OCI-LY1 (cell line): ENCODE measurements at regions not wholly inside any gene's neighbourhood (a gene's known extent, or its start where the extent isn't known, plus 50 kb on each side); places are given as distances from the start of the nearest gene placed in this dataset.
A peak's percentile ranks its signal among the peaks of the same experiment; 100 is the strongest.

Experiments
- H2AFZ ChIP-seq: fragments of 200-600 bp; sonication (generic), shearing (Covaris generic); 2 replicates; pipeline ENCODE4 v1.6.0; 2014; ENCODE audit warnings: antibody characterized with exemption, mild to moderate bottlenecking, low read length
- H3F3A ChIP-seq: fragments of 200-600 bp; sonication (generic), shearing (Covaris generic); 2 replicates; pipeline ENCODE4 v1.6.0; 2014; ENCODE audit warnings: mild to moderate bottlenecking, antibody characterized with exemption, low read length, moderate library complexity; ENCODE audit not compliant: insufficient read depth
- H3K27ac ChIP-seq: fragments of 200-600 bp; sonication (generic); 2 replicates; pipeline ENCODE4 v1.5.1; 2014; ENCODE audit warnings: low read length, mixed run types, mild to moderate bottlenecking, low read depth; ENCODE audit not compliant: poor library complexity, severe bottlenecking
- H3K27me3 ChIP-seq: fragments of 200-600 bp; sonication (generic); 2 replicates; pipeline ENCODE4 v1.6.0; 2014; ENCODE audit warnings: antibody characterized with exemption, mild to moderate bottlenecking, low read length, moderate library complexity; ENCODE audit not compliant: insufficient read depth
- H3K36me3 ChIP-seq: fragments of 200-600 bp; sonication (generic); 2 replicates; pipeline ENCODE4 v1.6.1; 2014; ENCODE audit warnings: mild to moderate bottlenecking, antibody characterized with exemption, low read length, moderate library complexity, mixed read lengths; ENCODE audit not compliant: insufficient read depth
- H3K4me1 ChIP-seq: fragments of 200-600 bp; sonication (generic); 2 replicates; pipeline ENCODE4 v1.5.1; 2014; ENCODE audit warnings: mild to moderate bottlenecking, low read length, moderate library complexity; ENCODE audit not compliant: insufficient read depth, severe bottlenecking
- H3K4me2 ChIP-seq: fragments of 200-600 bp; sonication (generic), shearing (Covaris generic); 2 replicates; pipeline ENCODE4 v1.6.1; 2014; ENCODE audit warnings: low read length
- H3K4me3 ChIP-seq: fragments of 200-600 bp; sonication (generic); 2 replicates; pipeline ENCODE4 v1.5.1; 2014; ENCODE audit warnings: low read length, low read depth, mild to moderate bottlenecking, mixed read lengths; ENCODE audit not compliant: poor library complexity, severe bottlenecking
- H3K79me2 ChIP-seq: fragments of 200-600 bp; shearing (Covaris generic); 2 replicates; pipeline ENCODE4 v1.6.1; 2016; ENCODE audit warnings: mixed run types, low read length, mixed read lengths; ENCODE audit not compliant: insufficient read depth
- H3K9ac ChIP-seq: fragments of 200-600 bp; sonication (generic), shearing (Covaris generic); 2 replicates; pipeline ENCODE4 v1.6.1; 2014; ENCODE audit warnings: mild to moderate bottlenecking, low read length, mixed read lengths
- H3K9me2 ChIP-seq: fragments of 200-600 bp; sonication (generic), shearing (Covaris generic); 2 replicates; pipeline ENCODE4 v1.6.1; 2014; ENCODE audit warnings: low read depth, mild to moderate bottlenecking, low read length, mixed read lengths
- H3K9me3 ChIP-seq: fragments of 200-600 bp; shearing (Covaris generic); 2 replicates; pipeline ENCODE4 v1.6.1; 2014; ENCODE audit warnings: low read length, mixed read lengths
- H4K20me1 ChIP-seq: fragments of 200-600 bp; sonication (generic), shearing (Covaris generic); 2 replicates; pipeline ENCODE4 v1.6.0; 2016; ENCODE audit warnings: mild to moderate bottlenecking, low read length; ENCODE audit not compliant: insufficient read depth
- EZH2 ChIP-seq: fragments of 200-600 bp; sonication (generic), shearing (Covaris generic); IDR thresholded peaks from 2 replicates; pipeline ENCODE4 v1.8.0; 2017; ENCODE audit warnings: borderline replicate concordance, mixed run types, mild to moderate bottlenecking, antibody characterized with exemption, low read length, moderate library complexity, mixed read lengths
- TF ChIP-seq, protein P1 (sequence below): fragments of 200-600 bp; sonication (generic), shearing (Covaris generic); IDR thresholded peaks from 2 replicates; pipeline ENCODE4 v1.5.1; 2017; ENCODE audit warnings: mild to moderate bottlenecking, antibody characterized with exemption, low read length, moderate library complexity, mixed read lengths

DNA sequence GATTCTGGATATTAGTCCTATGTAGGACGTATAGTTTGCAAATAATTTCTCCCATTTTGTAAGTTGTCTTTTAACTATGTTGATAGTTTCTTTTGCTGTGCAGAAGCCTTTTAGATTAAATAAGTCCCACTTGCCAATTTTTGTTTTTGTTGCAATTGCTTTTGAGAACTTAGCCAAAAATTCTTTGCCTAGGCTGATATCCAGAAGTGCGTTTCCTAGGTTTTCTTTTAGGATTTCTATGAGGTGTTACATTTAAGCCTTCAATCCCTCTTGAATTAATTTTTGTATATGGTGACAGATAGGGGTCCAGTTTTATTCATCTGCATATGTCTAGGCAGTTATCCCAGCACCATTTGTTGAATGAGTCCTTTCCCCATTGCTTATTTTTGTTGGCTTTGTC is 264.4 kb upstream of the OR4E1 start:
- no peaks in the 10 kb centered on the region for H3K27me3 ChIP-seq
- H3K36me3 ChIP-seq = no peaks in the 10 kb centered on the region
- H3F3A ChIP-seq = no peaks in the 10 kb centered on the region
- peaks cover 13% of the 10 kb centered on the region for H3K4me1 ChIP-seq
- H3K9ac ChIP-seq = no peak overlapping the region
- no peak for TF ChIP-seq EZH2
- TF ChIP-seq, protein P1, sequence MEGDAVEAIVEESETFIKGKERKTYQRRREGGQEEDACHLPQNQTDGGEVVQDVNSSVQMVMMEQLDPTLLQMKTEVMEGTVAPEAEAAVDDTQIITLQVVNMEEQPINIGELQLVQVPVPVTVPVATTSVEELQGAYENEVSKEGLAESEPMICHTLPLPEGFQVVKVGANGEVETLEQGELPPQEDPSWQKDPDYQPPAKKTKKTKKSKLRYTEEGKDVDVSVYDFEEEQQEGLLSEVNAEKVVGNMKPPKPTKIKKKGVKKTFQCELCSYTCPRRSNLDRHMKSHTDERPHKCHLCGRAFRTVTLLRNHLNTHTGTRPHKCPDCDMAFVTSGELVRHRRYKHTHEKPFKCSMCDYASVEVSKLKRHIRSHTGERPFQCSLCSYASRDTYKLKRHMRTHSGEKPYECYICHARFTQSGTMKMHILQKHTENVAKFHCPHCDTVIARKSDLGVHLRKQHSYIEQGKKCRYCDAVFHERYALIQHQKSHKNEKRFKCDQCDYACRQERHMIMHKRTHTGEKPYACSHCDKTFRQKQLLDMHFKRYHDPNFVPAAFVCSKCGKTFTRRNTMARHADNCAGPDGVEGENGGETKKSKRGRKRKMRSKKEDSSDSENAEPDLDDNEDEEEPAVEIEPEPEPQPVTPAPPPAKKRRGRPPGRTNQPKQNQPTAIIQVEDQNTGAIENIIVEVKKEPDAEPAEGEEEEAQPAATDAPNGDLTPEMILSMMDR = no peak
- H2AFZ ChIP-seq = no peak overlapping the region
- H3K9me2 ChIP-seq = no peaks in the 10 kb centered on the region
- no peak overlapping the region for H3K4me2 ChIP-seq
- H3K27ac ChIP-seq = no peak overlapping the region
- H3K79me2 ChIP-seq = no peaks in the 10 kb centered on the region
- H3K9me3 ChIP-seq = no peaks in the 10 kb centered on the region
- no peaks in the 10 kb centered on the region; the same call in 1 of the 2 replicates for H4K20me1 ChIP-seq
- H3K4me3 ChIP-seq = no peak overlapping the region

DNA sequence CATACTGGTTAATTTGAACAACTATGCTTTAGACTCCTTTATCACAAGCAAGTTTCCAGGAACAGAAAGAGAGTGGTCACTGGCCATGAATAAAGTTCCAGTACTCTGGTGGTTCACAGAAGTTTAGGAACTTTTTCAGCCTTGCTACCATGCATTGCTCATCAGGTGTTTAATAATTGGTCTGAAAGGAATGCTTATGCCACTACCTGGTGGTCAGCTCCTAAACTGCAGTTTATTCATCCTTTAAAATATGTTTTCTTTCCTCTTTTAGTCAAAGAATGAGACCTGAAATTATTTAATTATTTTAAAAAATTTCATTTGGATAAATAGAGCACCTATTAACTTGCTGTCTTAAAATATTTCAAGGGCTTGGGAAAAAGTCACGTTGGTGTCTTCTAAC is 260.1 kb upstream of the OR4E1 start:
- no peak overlapping the region for H3K9ac ChIP-seq
- no peaks in the 10 kb centered on the region for H3F3A ChIP-seq
- H2AFZ ChIP-seq = no peak overlapping the region
- no peaks in the 10 kb centered on the region for H3K9me3 ChIP-seq
- H3K79me2 ChIP-seq = no peaks in the 10 kb centered on the region
- H3K36me3 ChIP-seq = no peaks in the 10 kb centered on the region
- H3K27me3 ChIP-seq = no peaks in the 10 kb centered on the region
- H3K27ac ChIP-seq = no peak overlapping the region
- H3K4me3 ChIP-seq = no peak overlapping the region
- H3K4me2 ChIP-seq = no peak overlapping the region
- no peaks in the 10 kb centered on the region; the same call in 1 of the 2 replicates for H4K20me1 ChIP-seq
- no peaks in the 10 kb centered on the region for H3K4me1 ChIP-seq
- TF ChIP-seq, protein P1 = peak; percentile 51; the same call in 1 of the 2 replicates
- TF ChIP-seq EZH2 = no peak
- no peaks in the 10 kb centered on the region for H3K9me2 ChIP-seq

DNA sequence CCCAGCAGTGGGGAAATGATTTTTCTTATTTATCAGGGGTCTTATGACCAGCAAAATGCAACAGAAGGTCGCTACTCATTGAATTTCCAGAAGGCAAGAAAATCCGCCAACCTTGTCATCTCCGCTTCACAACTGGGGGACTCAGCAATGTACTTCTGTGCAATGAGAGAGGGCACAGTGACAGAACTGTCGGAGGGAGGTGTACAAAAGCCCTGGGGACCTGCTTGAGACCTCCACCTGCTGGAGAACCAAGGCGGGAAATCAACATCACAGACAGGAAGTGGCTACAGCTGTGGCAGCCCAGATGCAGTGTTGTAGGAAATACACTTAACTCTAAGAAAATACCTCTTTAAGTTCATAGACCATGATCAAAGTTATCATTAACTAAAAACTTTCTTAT is 250.9 kb upstream of the OR4E1 start:
- Histone ChIP-seq H3K27me3 (no peaks in the 10 kb centered on the region), H3K9ac (peak overlapping the region; percentile 42; the same call in 1 of the 2 replicates), H3K4me3 (peak overlapping the region; percentile 6), H3F3A (no peaks in the 10 kb centered on the region), H3K79me2 (no peaks in the 10 kb centered on the region), H3K9me2 (no peaks in the 10 kb centered on the region), H3K36me3 (no peaks in the 10 kb centered on the region), H2AFZ (peak overlapping the region; percentile 66; the same call in 1 of the 2 replicates), H4K20me1 (no peaks in the 10 kb centered on the region), H3K9me3 (no peaks in the 10 kb centered on the region), H3K4me2 (peak overlapping the region; percentile 44), H3K4me1 (peaks cover 35% of the 10 kb centered on the region), H3K27ac (peak overlapping the region; percentile 77)
- TF ChIP-seq EZH2 = no peak
- TF ChIP-seq, protein P1 = peak; percentile 37; the same call in 1 of the 2 replicates
